ENCODE measurements at regions not wholly inside any gene's neighbourhood (a gene's known extent, or its start where the extent isn't known, plus 50 kb on each side); places are given as distances from the start of the nearest gene placed in this dataset.
"Not testable (repeated sequence)": the region's sequence is repeated elsewhere in the genome, so short reads cannot be mapped to it uniquely, and the experiment has no call there.

- not testable (repeated sequence) for DNase-seq (ENCODE audit: low spot score); FAIRE-seq
Observed at GRCh38 chrX:140633105-140633504, 76.5 kb upstream of the LINC00632 start.

- DNase-seq (ENCODE audit: low spot score) (no peak), FAIRE-seq (no peak)
Observed at GRCh38 chrX:140608111-140608510, 101.4 kb upstream of the LINC00632 start.

GRCh38 chrX:140602140-140602539 is 97.3 kb upstream of the SOX3 start:
- no peak for FAIRE-seq
- no peak for DNase-seq (ENCODE audit: low spot score)

- DNase-seq (ENCODE audit: low spot score) (no peak), FAIRE-seq (no peak)
Observed at GRCh38 chrX:140599851-140600250, 95.0 kb upstream of the SOX3 start.

- DNase-seq (ENCODE audit: low spot score): no peak
- FAIRE-seq: no peak
Observed at GRCh38 chrX:140589657-140590056, 84.8 kb upstream of the SOX3 start.

GRCh38 chrX:140586951-140587350 is 82.1 kb upstream of the SOX3 start:
- FAIRE-seq: no peak
- no peak for DNase-seq (ENCODE audit: low spot score)

- FAIRE-seq: no peak
- DNase-seq (ENCODE audit: low spot score): no peak
Observed at GRCh38 chrX:140580478-140580877, 75.6 kb upstream of the SOX3 start.

- FAIRE-seq: no peak
- peak; percentile 4 for DNase-seq (ENCODE audit: low spot score)
Observed at GRCh38 chrX:140572724-140573123, 67.9 kb upstream of the SOX3 start.

- FAIRE-seq: no peak
Observed at GRCh38 chrX:140563893-140564292, 59.0 kb upstream of the SOX3 start.

More at GRCh38 chrX:140563893-140564292, 59.0 kb upstream of the SOX3 start:
- DNase-seq (ENCODE audit: low spot score): no peak

Measured in urothelium cell line (cell line).